ENCODE measurements at regions not wholly inside any gene's neighbourhood (a gene's known extent, or its start where the extent isn't known, plus 50 kb on each side); places are given as distances from the start of the nearest gene placed in this dataset.
"Not testable (repeated sequence)": the region's sequence is repeated elsewhere in the genome, so short reads cannot be mapped to it uniquely, and the experiment has no call there.

DNA sequence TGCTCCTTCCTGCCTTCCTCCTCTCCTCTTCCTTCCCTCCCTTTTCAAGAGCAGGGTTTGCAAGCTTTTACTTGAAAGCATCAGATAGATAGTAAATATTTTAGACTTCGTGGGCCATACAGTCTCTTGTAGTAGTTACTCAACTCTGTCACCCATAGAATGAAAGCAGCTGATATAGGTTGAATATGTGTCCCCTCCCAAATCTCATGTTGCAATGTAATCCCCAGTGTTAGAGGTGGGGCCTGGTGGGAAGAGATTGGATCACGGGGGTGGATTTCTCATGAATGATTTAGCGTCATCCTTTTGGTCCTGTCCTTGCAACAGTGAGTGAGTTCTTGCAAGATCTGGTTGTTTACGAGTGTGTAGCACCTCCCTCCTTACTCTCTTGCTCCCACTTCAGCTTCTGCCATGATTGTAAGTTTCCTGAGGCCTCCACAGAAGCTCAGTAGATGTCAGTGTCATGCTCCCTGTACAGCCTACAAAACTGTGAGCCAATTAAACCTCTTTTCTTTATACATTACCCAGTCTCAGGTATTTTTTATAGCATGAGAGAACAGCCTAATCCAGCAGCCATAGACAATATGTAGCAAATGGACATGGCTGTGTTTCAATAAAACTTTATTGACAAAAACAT is 124.7 kb downstream of the ART5 start:
- H3K4me3 ChIP-seq (ENCODE audit: low read depth, low read length); DNase-seq (ENCODE audit: low read depth): not testable (repeated sequence)

DNA sequence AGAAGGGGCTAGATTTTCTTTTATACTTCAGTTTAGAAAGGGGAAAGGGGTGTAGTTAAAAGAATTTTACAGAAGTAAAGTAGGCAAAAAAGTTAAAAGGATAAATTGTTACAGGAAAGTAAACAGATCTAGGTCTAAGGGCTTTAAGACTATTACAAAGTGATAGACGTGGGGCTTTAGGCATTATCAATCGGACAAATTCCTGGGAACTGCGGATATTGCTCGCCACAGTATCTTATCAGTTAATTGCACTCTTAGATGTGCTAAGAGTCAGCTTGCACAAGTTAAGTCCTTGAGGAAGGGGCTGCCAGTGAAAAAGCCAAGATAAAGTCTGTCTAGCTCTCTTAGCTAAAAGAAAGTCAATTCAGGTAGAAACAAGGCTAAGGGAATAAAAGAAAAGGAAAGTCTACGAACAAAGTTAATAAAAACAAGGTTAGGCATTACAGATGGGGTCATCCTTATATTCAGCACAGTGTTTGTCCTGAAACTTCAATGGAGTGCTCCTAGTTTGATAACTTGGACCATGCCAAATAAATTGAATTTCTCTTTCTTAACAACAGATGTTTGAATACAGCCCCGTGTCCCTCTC is 125.4 kb downstream of the ART5 start:
- not testable (repeated sequence) for H3K4me3 ChIP-seq (ENCODE audit: low read depth, low read length); DNase-seq (ENCODE audit: low read depth)

DNA sequence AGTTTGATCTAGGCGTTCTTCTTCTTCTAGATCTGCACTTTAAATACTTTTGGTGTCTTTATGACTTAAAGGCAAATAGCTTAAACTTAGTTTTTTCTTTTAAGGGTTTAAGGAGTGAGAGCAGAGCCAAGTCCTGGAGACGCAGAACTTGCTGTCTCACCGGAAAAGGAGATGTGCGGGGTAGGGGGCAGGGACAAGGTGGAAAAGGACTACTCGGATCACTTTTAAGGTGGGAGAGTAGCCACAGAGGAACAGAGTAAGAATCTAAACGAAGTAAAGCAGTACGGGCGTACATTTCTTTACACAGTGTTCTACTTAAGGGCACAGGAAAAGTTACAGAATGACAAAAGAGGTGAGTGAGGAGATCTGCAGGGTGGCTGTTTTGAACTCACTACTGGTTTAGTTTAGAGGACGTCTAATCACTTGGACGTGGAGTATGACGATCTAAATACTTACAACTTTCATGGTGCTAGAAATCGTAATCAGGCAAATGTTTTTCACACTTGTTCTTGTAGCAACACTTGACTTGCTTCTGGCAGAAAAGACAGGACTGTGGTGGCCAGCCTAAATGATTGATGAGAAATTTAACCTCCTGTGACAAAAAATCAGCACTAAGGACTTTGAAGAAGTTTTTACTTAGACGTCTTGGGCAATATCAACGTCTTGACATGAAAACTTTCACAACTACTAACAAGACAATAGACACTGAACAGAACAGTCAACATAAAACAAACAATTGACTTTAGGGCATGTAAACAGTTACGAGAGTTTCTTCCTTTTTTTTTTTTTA is 127.0 kb downstream of the ART5 start:
- not testable (repeated sequence) for DNase-seq (ENCODE audit: low read depth); H3K4me3 ChIP-seq (ENCODE audit: low read depth, low read length)

DNA sequence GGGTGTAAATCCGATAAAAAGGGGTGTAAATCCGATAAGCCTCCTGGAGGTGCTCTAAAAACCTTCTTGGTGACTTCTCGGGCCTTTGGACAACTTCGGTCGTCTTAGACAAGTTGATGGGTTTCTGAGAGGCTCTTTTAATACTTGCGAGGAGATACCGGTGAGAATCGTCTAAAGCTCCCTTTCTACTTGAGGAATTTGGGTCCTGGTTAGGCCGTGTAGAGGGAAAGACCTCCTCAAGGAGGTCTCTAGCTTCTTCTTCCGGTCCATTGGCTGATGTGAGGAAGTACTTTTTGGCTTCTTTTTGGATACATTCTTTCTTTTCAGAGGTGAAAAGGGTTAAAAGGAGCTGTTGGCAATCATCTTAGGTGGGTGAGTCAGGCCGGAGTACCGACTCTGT is 128.5 kb downstream of the ART5 start:
- not testable (repeated sequence) for DNase-seq (ENCODE audit: low read depth); H3K4me3 ChIP-seq (ENCODE audit: low read depth, low read length)

DNA sequence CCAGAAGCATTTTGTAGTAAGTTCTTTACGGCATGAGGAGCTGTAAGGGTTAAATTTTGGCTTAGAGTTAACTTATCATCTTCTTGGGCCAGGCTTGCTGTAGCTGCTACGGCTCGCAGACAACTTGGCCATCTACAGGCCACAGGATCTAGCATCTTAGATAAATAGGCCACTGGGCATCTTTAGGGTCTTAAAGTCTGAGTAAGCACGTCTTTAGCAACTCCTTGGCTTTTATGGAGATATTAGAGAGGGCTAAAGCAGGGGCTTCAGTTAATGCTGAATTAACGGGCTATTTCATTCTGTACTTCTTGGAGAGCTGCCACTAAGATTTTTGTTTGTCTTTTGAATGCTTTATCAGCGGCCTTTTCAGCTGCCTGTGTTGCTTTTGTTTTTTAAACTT is 129.0 kb downstream of the ART5 start:
- not testable (repeated sequence) for H3K4me3 ChIP-seq (ENCODE audit: low read depth, low read length); DNase-seq (ENCODE audit: low read depth)

DNA sequence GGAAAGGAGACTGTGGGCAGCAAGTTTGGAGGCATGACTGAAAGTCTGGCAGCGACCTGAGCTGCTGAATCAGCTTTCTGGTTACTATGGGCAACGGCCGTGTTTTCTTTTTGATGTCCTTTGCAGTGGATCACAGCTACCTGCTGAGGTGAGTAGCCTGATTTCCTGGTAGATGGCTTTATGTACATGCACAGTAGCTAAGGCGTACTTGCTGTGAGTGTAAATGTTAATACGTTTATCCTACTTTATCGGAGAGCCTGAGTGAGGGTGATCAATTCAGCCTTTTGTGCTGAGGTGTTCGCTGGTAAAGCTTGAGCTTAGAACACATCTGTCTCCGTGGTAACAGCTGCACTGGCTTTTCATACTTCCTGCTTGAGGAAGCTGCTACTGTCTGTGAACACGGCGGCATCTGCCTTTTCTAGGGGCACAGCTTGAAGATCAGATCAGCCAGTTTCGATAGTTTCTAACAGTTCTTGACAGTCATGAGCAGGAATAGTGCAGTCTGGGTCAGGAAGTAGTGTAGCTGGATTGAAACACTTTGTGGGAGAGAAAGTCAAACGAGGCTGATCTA is 129.6 kb downstream of the ART5 start:
- H3K4me3 ChIP-seq (ENCODE audit: low read depth, low read length), result not testable (repeated sequence)
- DNase-seq (ENCODE audit: low read depth), result peak; percentile 2

DNA sequence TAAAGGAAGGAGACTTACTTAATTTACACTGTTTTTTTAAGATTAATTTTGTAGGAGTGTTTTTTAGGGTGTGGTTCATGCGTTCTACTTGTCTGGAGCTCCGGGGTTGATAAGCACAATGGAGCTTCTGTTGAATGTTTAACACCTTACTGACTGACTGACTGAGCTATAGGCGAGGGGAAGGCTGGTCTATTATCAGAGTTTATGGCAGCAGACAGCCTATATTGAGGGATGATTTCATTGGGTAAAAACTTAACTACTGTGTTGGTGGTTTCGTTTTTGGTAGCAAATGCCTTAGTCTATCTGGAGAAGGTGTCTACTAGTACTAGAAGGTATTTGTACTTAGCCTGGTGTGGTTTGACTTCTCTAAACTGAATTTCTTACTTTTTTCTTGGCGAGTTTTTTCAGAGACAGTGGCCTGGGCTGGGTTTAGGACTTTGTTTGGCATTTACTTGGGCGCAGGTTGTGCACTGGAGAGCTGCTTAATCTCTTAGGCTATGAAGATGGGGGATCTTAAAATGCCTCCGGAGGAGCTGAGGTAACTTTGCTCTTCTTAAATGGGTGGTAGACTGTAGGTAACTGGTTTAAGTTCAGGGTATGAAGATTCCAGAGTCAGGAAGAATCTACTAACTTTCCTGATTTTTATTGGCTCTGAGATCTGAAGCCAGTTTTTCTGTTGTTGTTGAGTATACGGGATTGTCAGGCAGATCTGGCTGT is 130.2 kb downstream of the ART5 start:
- H3K4me3 ChIP-seq (ENCODE audit: low read depth, low read length); DNase-seq (ENCODE audit: low read depth): not testable (repeated sequence)

DNA sequence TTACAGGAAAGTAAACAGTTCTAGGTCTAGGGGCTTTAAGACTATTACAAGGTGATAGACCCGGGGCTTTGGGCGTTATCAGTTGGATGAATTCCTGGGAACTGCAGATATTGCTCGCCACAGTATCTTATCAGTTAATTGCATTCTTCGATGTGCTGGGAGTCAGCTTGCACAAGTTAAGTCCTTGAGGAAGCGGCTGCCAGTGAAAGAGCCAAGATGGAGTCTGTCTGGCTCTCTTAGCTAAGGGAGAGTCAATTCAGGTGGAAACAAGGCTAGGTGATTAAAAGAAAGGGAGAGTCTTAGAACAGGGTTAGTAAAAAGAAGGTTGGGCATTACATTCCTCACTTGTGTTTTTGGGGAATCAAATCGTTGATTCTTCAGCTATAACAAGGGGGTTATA is 130.6 kb upstream of the ZNF195 start:
- H3K4me3 ChIP-seq (ENCODE audit: low read depth, low read length), result not testable (repeated sequence)

DNA sequence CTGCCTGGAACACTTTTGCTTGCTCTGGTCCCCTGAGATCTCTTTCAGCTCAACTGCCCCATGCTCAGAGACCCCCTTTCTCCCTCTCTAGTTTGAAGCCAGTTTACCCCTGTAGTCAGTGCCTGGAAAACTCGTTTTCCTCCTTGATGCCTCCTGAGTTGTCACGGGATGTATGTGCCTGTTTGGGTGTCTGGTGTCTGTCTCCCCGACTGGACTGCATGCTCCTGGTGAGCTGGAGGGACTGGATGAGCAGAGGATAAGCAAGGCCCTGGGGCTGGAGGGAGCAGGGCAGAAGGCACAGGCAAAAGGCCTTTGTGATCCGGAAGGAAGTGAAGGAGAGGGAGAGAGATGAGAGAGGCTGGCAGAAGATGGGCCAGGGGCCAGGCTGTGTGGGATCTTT is 120.3 kb upstream of the ZNF195 start:
- H3K4me3 ChIP-seq (ENCODE audit: low read depth, low read length); DNase-seq (ENCODE audit: low read depth): not testable (repeated sequence)

More for the DNA sequence above, 130.6 kb upstream of the ZNF195 start:
- DNase-seq (ENCODE audit: low read depth), result not testable (repeated sequence)

DNA sequence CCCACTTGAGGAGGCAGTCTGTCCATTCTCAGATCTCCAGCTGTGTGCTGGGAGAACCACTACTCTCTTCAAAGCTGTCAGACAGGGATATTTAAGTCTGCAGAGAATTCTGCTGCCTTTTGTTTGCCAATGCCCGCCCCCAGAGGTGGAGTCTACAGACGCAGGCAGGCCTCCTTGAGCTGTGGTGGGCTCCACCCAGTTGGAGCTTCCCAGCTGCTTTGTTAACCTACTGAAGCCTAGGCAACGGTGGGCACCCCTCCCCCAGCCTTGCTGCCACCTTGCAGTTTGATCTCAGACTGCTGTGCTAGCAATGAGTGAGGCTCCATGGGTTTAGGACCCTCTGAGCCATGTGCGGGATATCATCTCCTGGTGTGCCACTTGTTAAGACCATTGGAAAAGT is 119.4 kb upstream of the ZNF195 start:
- not testable (repeated sequence) for H3K4me3 ChIP-seq (ENCODE audit: low read depth, low read length); DNase-seq (ENCODE audit: low read depth)

DNA sequence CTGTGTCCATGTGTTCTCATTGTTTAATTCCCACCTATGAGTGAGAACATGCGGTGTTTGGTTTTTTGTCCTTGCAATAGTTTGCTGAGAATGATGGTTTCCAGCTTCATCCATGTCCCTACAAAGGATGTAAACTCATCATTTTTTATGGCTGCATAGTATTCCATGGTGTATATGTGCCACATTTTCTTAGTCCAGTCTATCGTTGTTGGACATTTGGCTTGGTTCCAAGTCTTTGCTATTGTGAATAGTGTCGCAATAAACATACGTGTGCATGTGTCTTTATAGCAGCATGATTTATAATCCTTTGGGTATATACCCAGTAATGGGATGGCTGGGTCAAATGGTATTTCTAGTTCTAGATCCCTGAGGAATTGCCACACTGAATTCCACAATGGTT is 114.2 kb upstream of the ZNF195 start:
- DNase-seq (ENCODE audit: low read depth); H3K4me3 ChIP-seq (ENCODE audit: low read depth, low read length): not testable (repeated sequence)

DNA sequence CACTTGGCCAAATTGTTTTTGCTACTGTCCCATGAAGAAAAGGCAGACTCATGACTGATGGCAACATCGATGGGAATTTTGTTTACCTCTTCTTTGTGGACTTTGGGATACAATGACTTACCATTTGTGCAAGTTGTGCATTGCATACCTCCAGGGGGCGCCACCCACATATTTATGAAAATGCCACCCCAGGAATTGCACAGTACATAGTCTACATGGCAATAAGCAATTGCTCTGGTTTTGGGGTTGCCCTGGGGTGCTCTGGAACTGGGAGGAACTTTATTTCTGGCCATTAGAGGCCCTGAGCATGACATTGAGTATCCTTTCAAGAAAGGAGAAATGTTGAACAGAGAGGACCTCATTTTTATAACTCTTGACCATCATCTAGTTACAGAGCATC is 109.1 kb upstream of the ZNF195 start:
- DNase-seq (ENCODE audit: low read depth); H3K4me3 ChIP-seq (ENCODE audit: low read depth, low read length): not testable (repeated sequence)

DNA sequence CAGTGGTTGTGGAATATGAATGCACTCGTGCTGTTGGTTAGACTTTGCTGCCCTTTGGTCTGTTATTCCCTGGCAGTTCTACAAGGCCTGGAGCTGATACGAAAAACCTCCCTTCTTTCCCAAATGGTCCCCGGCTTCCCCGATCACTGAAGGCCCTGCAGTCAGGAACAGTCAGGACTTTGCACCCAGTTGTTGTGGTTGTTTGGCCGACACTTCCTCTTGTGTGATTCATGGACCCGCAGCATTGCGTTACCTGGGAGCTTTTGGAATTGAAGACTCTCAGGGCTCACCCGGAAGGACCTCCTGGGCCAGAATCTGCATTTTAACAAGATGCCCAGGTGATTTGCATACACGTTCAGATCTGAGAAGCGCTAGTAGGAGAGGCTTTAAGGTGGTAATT is 106.8 kb upstream of the ZNF195 start:
- not testable (repeated sequence) for H3K4me3 ChIP-seq (ENCODE audit: low read depth, low read length); DNase-seq (ENCODE audit: low read depth)

DNA sequence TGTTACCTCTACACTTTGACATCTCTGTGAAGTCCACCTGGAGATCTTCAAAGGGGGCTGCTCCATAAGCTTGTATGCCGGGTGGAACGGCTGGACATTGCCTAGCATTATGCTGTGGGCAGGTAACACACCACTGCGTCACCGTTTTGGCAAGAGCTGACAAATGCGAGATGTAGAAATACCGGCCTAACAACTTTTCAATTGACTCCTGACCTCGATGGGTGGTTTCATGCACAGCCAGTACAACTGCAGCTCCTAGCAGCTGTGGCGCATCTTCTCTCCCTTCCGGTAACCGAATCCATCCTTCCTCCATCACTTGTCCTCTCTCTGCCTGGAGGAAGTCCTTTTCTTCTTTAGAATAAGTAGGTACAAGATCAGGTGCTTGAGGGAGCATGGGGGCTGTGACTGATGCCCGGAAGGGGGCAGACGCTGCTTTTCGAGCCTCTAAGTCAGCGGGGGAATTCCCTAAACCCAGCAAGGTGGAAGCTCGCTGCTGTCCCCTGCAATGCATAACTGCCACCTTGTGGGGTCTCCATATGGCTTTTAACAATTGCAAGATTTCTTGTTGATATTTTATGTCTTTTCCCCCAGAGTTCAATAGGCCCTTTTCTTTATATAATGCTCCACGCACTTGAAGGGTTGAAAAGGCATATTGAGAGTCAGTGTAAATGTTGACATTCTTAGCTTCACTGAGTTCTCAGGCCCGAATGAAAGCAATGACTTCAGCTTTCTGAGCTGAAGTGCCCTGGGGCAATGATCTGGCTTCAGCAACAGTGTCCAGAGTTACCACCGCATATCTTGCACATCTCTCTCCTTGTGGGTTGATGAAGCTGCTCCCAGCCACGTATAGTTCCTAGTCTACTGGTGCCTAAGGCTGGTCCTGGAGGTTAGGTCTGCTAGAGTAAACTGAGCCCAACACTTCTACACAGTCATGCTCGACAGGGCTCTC is 98.3 kb upstream of the ZNF195 start:
- H3K4me3 ChIP-seq (ENCODE audit: low read depth, low read length); DNase-seq (ENCODE audit: low read depth): not testable (repeated sequence)
